HG03432 (cell line): ENCODE measurements at regions not wholly inside any gene's neighbourhood (a gene's known extent, or its start where the extent isn't known, plus 50 kb on each side); places are given as distances from the start of the nearest gene placed in this dataset.

Experiments
- ATAC-seq: cut with Tn5 transposase; IDR thresholded peaks from one replicate; pipeline ENCODE4 v1.9.1; 2021; ENCODE audit warnings: mild to moderate bottlenecking, moderate library complexity; ENCODE audit not compliant: unreplicated experiment

DNA sequence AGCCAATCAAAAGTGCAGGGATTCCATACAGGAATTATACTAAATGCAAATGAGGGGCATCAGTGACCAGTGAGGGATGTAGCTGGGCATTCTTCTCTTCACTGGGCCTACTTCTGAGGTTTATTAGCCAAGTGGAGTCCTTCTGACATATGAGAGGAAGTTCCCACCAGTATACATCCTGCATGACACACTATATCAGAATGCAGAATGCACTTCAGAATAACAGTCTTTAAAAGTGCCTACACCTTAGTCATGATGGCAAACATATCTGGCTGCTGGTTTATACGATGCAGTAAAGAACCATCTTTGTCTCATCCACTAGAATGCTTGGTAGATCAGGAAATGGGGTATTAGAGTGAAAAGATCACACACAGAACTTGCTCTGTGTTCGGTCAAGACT, 180.3 kb upstream of the PPARGC1A start:
- no peak for ATAC-seq

DNA sequence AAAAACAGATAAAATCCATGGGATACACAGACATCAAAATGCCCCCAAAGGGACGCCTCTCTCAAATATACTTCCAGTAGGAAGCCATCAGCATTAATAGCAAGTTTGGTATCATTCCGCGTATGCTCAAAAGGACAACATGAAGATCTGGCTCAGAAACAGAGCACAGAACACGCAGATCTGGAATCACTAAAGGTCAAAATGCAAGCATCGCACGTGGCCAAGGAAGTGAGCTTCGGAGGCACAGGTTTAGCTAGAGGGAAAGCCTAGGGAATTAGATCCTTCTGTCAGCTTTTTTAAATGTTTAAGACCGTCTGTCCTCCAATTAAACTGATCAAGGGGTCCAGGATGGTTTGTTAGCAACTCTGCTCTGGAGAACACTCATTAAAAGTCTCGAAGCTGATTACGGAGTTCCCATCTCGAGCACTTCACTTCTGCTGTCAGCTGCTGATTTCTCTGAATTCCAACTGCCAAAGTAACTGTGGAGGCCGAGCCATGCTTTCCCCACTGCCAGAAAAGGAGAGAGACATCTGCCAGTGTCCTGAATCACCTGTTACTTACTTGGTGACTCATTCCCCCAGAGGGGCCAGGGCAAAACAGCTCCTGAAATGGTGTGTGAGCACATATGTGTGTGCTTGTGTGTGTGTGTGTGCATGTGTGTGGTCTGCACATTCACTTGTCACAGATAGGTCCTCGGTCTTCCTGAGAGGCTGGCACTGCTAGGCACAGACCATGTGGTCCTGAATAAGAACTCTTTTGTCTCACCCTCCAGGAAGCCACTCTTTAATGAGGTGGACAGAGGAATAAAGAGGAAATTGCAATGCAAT, 177.7 kb upstream of the PPARGC1A start:
- no peak for ATAC-seq

DNA sequence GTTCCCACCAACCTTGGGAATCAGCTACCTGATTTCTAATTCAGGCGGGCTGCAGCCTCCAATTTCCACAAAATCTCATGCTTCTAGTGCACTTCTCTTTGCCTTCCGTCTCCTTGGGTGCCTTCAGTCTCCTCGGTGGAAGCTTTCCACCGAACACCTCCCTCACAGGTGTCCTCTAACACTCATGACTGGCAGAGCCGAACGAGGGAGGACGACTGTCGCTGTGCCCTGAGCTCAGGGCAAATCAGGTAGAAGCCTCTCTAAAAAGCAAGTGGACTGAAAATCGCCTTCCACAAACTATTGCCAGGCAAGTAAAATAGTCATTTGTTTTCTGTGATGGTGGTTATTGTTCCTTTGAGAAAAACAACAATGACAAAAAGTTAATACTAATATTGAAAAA, 176.1 kb upstream of the PPARGC1A start:
- ATAC-seq, result no peak

DNA sequence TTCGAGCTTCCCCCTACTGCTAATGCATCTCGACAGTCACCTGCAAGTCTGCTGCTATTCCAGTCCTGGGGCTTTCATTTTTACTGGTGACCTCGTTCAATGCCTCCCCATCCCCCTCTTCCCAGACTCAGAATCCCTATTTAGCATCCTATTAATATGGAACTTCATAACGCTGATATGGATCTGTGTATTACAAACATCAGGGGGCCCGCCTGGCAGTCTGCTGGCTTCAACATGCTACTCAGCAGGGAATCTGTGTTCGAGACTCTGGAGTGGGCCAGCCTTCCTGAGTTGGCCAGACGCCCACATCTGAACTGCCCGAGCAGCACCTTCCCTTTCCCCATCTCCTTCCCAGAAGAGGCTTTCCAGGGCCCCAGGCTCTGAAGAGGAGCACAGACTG, 173.9 kb upstream of the PPARGC1A start:
- ATAC-seq, result no peak

DNA sequence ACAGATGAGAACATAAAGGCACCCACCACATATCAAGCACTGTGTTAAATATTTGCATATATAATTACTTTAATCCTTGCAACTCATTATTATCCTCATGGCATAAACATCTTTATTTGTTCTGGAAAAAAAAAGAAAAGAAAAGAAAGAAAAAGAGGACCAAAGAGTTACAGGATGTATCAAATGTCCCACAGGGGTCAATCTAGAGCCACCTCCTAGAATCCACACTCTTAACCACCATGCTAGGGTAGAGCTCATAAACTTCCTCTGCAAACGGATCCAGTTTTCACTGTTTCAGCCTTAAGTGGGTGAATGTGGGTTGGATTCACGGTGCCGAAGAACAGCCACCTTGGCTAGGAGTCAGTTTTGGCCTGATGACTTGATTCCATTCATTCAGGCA, 171.1 kb upstream of the PPARGC1A start:
- no peak for ATAC-seq

DNA sequence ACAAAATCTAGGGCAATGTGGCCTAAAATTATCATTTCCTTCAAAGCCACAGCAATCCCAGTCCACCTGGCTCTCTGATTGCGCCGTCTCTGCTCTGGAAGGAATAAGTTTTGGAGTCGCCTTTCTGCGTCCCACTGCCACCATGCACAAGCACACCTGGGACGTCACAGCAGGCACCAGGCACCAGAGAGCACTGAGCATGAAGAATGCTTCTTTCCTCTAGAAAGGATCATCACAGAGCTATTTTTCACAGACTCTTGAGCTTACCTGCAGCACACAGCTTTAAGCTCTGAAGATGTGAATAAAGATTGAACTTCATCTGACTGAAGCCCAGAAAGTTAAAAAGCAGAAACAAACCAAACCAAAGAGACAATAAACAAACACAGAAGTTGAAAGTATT, 170.0 kb upstream of the PPARGC1A start:
- no peak for ATAC-seq

DNA sequence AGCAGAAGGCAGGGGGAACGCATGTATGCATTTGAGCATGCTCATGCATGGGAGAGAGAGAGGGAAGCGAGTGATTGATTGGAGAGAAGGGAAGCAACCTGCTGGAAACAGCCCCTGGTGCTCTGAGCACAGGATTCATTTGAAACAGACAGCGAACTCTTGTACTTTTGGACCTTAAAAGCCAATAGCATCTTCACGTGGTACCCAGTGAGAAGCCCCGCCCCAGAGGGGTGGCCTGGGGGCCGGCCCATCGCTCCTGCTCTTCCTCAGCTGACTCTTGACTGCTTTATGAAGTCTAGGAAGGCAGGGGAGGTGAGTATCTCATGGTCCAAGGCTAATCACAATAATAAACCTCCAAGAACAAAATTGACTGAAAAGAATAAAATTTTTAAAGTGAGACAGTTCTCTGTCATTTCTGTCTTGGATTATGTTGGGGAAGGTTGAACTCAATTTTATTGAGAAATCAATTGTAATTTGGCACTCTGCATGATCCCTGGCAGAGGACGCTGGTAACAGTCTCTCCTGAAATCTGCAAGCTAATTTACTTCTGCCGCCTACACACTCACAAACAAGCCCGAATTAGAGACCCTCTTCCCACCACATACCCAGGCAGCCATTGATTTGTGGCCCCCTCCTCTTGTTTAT, 168.2 kb upstream of the PPARGC1A start:
- no peak for ATAC-seq

DNA sequence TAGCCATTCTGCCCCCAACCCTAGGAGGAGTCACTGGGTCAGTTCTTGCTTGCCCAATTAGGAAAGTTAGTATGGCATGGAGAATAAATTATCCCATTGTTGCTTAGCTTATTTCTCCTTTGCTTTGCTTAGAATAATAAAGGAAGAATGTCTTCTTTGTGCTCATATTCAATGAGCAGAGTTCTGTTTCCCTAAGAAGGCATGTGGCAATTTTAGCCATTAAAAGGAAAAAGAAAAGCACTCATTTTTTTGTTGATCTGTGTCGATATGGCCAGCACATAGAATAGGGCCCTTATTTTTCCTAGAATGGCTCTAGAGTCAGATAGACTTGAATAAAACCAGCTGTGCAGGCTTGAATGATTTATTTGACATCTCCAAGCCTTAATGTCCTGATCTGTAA, 166.4 kb upstream of the PPARGC1A start:
- ATAC-seq, result no peak

DNA sequence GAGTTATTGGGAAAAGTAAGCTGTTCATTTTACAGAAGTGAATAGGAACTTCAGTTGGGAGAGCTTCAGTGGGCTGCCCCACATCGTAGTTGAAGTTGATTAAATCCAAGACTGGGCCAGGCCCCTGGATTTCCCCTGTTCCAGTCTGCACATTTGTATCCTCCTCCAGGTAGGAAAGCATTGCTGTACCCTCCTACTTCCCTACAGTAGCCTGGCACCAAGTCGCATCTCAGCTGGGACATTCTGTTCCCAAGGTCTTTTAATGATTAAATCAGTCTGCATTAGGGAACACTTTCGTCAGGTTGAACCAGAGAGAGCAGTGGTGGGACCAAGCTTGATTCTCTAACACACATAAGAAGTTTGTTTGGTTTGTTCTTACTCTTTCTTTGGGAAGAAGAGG, 165.8 kb upstream of the PPARGC1A start:
- ATAC-seq, result no peak

DNA sequence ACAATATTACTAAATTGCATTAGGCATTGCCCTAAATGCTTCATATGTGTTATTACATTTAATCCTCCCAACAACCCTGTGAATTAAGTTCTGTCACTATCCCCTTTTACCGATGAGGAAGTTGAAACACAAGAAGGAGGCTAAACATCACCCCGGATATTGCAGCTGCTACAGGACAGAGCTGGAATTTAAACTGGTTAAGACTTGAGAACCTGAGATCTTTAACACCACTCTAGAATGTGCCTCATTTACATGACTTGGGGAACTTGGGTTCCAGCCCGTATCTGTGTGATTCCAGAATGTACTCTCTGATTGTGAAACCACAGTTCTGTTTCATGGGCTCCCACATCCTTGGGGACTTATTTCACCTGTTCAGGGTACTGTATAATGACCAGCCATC, 165.1 kb upstream of the PPARGC1A start:
- ATAC-seq, result no peak

DNA sequence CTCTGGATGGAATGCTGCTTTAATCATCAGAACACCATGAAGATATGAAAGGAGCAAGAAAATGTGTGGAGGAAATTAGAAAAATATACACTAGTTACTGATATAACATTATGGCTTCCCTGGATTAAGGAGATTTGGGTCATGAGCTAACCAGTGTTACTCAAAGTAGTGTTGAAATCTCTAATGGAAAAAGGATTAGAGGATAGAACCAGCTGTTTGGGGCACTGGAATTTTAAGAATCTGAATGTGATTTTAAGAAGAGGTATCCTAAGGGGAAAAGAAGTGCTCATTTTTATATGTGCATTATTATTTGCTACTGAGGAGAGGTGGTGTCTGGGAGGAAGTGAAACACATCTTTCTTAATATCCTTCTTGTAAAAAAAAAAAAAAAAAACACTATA, 164.1 kb upstream of the PPARGC1A start:
- no peak for ATAC-seq

DNA sequence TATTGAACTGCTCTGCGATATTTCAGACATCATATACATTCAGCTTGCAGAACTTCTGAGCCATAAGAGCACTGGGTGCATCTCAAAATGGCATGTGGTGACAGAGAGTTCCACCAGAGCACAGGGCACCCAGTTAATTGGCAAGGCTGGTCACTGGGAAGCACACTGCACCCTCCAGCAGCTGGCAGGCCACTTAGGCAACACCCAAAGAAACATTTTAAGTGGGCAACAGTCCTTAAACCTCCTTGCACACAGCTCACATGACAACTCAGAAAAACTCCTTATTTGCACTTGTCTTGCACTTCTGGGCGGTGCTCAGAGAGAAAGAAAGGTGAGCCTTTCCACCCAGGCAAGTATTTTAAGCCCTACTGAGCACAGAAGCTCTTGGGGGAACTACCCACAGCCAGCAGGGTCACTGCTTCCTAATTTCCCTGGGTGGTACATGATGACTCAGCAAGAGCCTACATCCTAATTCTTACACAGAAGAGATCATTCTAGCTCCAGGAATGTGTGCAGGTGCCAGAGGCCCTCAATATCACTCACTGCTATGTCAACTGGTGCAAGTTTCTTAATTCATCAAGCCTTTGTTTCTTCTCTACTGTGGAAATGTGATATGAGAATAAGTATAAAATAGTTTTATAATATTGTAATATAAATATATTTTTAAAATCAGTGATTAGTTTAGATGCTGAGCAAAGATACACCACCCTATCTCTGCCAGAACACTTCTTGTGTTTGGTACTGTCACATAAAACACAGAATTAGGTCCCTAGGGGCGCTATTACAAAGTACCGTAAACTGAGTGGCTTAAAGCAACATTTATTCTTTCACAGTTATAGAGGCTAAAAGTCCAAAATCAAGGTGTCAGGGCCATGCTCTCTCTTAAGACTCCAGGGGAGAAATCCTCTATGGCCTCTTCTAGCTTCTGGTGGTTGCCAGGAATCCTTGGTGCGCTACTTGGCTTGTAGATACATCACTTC, 155.1 kb upstream of the PPARGC1A start:
- ATAC-seq, result no peak

DNA sequence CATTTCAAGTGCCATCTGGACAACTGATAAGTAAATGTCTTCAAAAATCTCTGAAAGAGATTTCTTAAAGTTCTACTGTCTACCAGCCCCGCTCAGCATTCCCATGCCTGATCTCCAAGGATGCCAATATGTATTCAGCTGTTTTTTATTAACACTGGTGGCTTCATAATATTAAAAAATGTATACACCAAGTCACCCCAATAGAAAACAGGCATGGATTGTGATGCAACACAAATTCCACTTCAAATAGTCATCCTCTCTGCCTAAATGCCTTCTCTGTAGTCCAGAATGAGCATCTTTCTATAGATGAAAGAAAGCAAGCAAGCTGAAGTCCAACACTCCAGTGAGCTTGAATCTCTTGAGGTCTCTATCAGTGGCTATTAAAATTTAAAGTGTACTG, 152.2 kb upstream of the PPARGC1A start:
- no peak for ATAC-seq

DNA sequence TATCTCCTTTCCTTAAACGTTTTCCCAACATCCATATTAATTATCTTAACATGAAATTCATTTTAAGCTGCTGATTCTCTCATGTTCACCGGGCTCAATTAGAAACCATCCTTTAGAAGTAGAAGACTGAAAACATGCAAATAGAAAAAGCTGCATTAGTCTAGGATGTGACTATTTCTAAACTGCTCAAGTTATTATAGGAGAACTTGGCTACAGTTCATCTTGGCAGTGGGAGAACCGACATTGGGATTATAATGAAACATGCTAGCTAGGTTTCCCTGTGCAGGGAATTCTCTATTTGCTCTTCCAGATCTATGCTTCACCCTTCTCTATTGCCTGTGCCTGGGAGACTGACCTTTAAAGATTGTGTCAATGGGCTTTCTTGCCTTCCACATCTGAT, 151.0 kb upstream of the PPARGC1A start:
- no peak for ATAC-seq

DNA sequence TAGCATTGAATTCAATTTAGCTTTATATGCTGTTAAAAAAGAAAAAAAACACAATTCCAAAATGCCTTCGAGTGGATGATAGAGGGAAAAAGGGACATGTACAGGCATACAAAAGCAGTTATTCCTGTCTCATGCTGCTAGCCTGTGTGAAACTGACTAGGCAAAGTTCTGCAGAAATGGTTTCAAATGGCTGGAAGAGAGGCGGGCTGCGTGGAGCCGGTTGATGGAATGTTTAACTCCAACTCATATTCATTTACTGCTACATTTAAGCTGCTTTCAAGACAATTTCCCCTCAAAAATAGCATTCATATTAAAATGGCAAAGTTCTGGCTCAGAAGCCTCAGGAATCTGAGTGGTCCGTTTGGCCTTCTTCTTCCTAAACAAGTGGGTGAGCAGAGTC, 143.8 kb upstream of the PPARGC1A start:
- no peak for ATAC-seq

DNA sequence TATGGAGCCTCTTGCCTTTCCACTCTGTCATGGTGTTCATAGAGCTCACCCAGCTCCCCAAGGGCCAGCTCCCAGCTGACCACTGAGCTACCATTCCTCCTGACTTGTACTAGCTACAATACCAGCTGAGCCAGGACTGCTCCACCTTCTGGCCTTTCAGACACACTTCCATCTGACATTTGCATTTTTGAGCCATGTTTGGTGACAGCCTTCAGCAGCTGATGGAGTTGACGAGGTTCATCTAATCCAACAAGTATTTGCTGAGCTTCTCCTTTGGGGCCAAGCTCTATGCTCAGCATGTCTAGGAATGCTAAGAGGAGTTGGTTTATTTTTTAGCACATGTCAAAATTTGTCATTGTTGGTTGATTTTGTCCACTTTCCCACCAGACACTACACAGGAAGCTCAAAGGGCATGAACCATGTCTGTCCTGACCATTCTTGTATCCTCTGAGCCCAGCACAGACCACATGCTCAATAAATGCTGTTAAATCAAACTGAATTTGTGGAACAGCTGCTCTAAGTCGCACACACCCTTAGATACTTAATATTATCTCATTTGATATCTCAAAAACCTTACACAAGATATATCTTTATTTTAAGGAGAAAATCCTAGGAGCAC, 142.6 kb upstream of the PPARGC1A start:
- ATAC-seq, result peak; percentile 65

DNA sequence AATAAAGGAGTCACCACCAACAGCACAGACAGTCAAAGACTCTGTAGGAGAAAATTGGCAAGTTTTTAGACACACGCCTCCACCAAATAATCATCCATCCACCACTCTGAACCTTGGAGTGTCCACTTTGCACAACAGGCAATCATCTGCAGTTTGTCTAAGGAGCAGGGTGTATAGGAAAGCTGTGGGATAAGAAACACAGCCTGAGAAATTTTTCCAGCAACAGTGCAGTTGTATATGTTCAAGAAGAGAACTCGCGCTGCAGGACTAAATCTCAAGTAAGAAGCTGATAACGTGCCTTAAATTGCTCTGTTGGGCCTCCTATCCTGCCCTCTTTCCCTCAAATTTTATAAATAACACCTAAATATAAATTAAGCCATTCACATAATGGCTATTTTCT, 136.7 kb upstream of the PPARGC1A start:
- ATAC-seq, result no peak

DNA sequence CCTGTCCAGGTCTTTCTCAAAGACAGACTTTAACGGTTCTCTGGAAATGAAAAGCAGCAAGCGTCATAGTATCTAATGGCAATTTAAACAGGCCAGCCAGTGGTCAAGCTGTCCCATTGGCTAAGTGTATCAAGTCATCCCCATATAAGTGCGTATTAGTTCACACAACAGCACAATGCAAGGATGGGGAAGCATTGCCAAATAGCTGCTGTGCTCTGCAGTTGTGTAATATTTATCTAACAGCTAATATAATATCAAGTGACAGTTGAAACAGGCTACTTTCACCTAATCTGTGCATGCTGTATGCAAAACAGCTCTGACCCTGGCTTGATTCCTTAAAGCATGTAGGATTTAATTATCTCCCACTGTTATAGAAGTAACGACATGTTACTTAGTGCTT, 134.8 kb upstream of the PPARGC1A start:
- no peak for ATAC-seq

DNA sequence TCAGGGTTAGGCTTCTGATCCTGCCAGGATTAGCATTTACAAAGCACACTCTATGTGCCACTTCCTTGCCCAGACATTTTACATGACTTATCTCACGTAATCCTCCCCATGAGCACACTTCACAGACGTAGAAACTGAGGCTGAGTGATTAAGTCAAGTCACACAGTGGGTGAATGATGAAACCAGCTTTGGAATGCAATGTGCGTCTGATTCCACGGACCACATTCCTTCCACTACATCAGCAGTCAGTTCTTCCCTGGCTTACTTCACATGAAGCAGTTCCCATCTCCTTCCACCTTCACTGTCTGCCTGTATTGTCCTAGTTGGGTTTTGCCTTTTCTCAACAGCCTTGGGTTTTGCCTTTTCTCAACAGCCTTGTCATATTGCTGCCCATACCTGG, 134.3 kb upstream of the PPARGC1A start:
- no peak for ATAC-seq

DNA sequence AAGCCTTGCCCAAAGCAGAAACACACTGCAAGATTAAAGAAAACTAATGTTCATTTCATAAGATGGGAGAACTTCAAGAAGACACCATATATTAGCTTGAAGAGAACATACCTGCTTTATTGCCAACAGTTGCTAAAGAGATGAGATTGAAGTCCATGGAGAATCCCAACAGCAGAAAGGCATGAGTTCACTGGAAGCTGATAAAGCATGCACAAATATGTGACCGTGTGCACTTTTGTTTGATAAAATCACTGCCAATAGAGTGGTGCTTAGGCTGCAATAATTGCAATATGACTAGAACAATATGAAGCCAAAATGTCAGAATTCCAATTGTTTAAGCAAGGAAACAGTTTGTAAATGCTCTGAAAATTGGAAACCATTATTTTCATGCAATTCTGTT, 125.9 kb upstream of the PPARGC1A start:
- ATAC-seq, result no peak
